Transverse colon (tissue), 4 donors: ENCODE measurements at regions not wholly inside any gene's neighbourhood (a gene's known extent, or its start where the extent isn't known, plus 50 kb on each side); places are given as distances from the start of the nearest gene placed in this dataset.

Source experiments
- DNase-seq: peaks from one replicate; pipeline ENCODE4 v3.0.0-alpha.2; 2019
- H3K27ac ChIP-seq, 4 donors: fragments of 200-600 bp; sonication (generic); 2 replicates each; pipeline ENCODE4 v1.5.1; 2016 to 2018; ENCODE audit warnings: inconsistent platforms in 4 of 4
- H3K27me3 ChIP-seq: fragments of 200-600 bp; sonication (generic); 2 replicates; pipeline ENCODE4 v1.5.1; 2017; ENCODE audit warnings: inconsistent platforms
- H3K36me3 ChIP-seq, 4 donors: fragments of 200-600 bp; sonication (generic); 2 replicates each; pipeline ENCODE4 v1.5.1; 2017 to 2019; ENCODE audit warnings: inconsistent platforms in 4 of 4
- H3K4me1 ChIP-seq, 4 donors: fragments of 200-600 bp; sonication (generic); 2 replicates each; pipeline ENCODE4 v1.5.1; 2017 to 2020; ENCODE audit warnings: inconsistent platforms in 4 of 4
- H3K4me3 ChIP-seq, 4 donors: fragments of 200-600 bp; sonication (generic); 1 replicate in 1 of 4; 2 replicates in 3 of 4; pipeline versions ENCODE4 v1.5.1 to v1.6.1; 2017 to 2019; ENCODE audit warnings: inconsistent platforms in 4 of 4
- H3K9me3 ChIP-seq, 2 donors: fragments of 200-600 bp; sonication (generic); 2 replicates each; pipeline ENCODE4 v1.5.1; 2017 to 2019; ENCODE audit warnings: inconsistent platforms in 2 of 2
- EP300 ChIP-seq: sonication (generic); formaldehyde crosslinking; IDR thresholded peaks from one replicate; pipeline ENCODE4 v1.6.1; 2017; ENCODE audit warnings: antibody characterized with exemption, low read depth
- POLR2A ChIP-seq: fragments of 450-650 bp; IDR thresholded peaks from one replicate; pipeline ENCODE4 v1.6.1; 2016; ENCODE audit warnings: antibody characterized with exemption, mild to moderate bottlenecking, moderate library complexity
- POLR2AphosphoS5 ChIP-seq, 3 donors: sonication (generic); formaldehyde crosslinking; IDR thresholded peaks; one replicate each; pipeline ENCODE4 v1.6.1; 2016; ENCODE audit warnings: antibody characterized with exemption in 3 of 3
- WGBS, 2 donors: methylation state at CpG; one replicate each; pipeline ENCODE4 v1.1.5; 2018; ENCODE audit warnings: low coverage in 1 of 2; 5-methylcytosine and 5-hydroxymethylcytosine counted together
- in situ Hi-C, 4 donors: fragments of 200-750 bp; cut with MboI; loops; one replicate each; pipeline versions ENCODE4 v1.15.0 to v1.15.1; 2017; ENCODE audit warnings: low sequenced_read_pairs in 3 of 4, low pct_ligation_motif_present in 1 of 4, low pct_unique_long_range_greater_than_20kb in 1 of 4
- intact Hi-C: fragments of 100-400 bp; cut with DNase I; formaldehyde crosslinking; loops from one replicate; pipeline ENCODE4 v1.15.1; 2023; ENCODE audit warnings: low total_unique reads
- TF ChIP-seq, protein P1 (sequence below), 5 experiments: fragments of 200-600 bp in 3 of 5; fragments of 450-650 bp in 2 of 5; sonication (generic) in 3 of 5; IDR thresholded peaks; 1 replicate in 2 of 5; 2 replicates in 3 of 5; pipeline ENCODE4 v1.5.1; 2016 to 2017; ENCODE audit warnings: antibody characterized with exemption in 5 of 5, inconsistent platforms in 3 of 5, mild to moderate bottlenecking in 2 of 5, moderate library complexity in 1 of 5

DNA sequence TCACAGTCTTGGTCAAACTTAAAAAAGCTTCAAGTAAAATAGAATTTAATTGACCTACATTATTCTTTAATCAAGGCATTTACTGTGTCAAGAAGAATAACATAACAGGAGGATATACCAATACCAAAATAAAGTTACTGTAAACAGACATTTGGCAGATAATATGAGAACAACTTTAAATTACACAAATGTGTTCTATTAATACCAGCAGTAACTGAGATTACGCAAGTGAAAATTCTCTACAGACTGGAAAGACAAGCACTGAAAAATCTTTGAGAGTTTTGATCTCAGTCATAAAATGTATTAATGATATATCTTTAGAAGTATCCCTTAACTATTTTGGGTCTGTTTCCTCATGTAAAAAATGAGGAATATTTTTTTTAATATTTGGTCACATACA lies 169.2 kb upstream of the SOX5 start:
- no peak for DNase-seq
- H3K27me3 ChIP-seq: no peaks in the 10 kb centered on the region
- WGBS, 2 donors: 70 to 82% methylated on average over 1 of the region's 1 CpG
- no peak overlapping the region for H3K4me3 ChIP-seq
- H3K4me1 ChIP-seq: no peaks in the 10 kb centered on the region
- TF ChIP-seq POLR2AphosphoS5 (IDR thresholded peaks at IDR 0.05) (no peak), EP300 (no peak), POLR2A (no peak)
- TF ChIP-seq, protein P1, sequence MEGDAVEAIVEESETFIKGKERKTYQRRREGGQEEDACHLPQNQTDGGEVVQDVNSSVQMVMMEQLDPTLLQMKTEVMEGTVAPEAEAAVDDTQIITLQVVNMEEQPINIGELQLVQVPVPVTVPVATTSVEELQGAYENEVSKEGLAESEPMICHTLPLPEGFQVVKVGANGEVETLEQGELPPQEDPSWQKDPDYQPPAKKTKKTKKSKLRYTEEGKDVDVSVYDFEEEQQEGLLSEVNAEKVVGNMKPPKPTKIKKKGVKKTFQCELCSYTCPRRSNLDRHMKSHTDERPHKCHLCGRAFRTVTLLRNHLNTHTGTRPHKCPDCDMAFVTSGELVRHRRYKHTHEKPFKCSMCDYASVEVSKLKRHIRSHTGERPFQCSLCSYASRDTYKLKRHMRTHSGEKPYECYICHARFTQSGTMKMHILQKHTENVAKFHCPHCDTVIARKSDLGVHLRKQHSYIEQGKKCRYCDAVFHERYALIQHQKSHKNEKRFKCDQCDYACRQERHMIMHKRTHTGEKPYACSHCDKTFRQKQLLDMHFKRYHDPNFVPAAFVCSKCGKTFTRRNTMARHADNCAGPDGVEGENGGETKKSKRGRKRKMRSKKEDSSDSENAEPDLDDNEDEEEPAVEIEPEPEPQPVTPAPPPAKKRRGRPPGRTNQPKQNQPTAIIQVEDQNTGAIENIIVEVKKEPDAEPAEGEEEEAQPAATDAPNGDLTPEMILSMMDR (IDR thresholded peaks at IDR 0.05): no peak
- no peak overlapping the region for H3K27ac ChIP-seq
- H3K9me3 ChIP-seq: no peaks in the 10 kb centered on the region
- in situ Hi-C loops (no loop called here), intact Hi-C loops (no loop called here)
- no peaks in the 10 kb centered on the region for H3K36me3 ChIP-seq

- H3K27ac ChIP-seq: no peak overlapping the region
- no peaks in the 10 kb centered on the region for H3K4me1 ChIP-seq
- H3K27me3 ChIP-seq: no peaks in the 10 kb centered on the region
- no peaks in the 10 kb centered on the region for H3K36me3 ChIP-seq
- no peak for DNase-seq
- WGBS, 2 donors: 0 to 53% methylated on average over 1 of the region's 1 CpG
- TF ChIP-seq, protein P1 (IDR thresholded peaks at IDR 0.05): no peak
- no peak for TF ChIP-seq EP300
- TF ChIP-seq POLR2AphosphoS5 (IDR thresholded peaks at IDR 0.05): no peak
- no peak for TF ChIP-seq POLR2A
- intact Hi-C loops (no loop called here), in situ Hi-C loops (no loop called here)
- no peaks in the 10 kb centered on the region for H3K9me3 ChIP-seq
- no peak overlapping the region for H3K4me3 ChIP-seq
Measured at GRCh38 chr12:24116548-24116947, 167.1 kb upstream of the SOX5 start.

DNA sequence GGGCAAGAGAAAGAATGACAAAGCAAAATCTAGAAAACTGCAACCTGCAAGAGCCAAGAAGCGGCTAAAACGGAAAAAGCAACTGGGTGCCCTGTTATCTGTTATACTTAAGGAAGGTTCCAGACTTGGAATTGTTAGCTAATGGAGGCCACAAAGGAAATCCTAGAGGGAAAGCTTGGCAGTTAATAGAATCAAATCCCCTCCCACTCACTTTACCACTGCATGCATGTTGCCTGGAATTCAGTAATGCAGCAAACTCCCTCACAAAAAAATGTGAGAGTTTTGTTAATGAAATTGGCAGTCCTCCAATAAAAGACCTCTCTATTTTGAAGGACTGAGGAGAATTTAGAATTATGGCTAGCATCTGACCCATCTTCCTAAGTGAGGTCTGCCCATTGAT lies 164.2 kb upstream of the SOX5 start:
- no peaks in the 10 kb centered on the region for H3K9me3 ChIP-seq
- DNase-seq: no peak
- no peaks in the 10 kb centered on the region for H3K36me3 ChIP-seq
- in situ Hi-C loops (no loop called here), intact Hi-C loops (no loop called here)
- 90 to 100% methylated on average over 2 of the region's 2 CpGs for WGBS, 2 donors
- H3K4me3 ChIP-seq: no peak overlapping the region
- no peaks in the 10 kb centered on the region for H3K4me1 ChIP-seq
- no peak overlapping the region for H3K27ac ChIP-seq
- no peaks in the 10 kb centered on the region for H3K27me3 ChIP-seq
- TF ChIP-seq POLR2AphosphoS5 (IDR thresholded peaks at IDR 0.05): no peak
- TF ChIP-seq, protein P1 (IDR thresholded peaks at IDR 0.05): no peak
- no peak for TF ChIP-seq EP300
- TF ChIP-seq POLR2A: no peak

DNA sequence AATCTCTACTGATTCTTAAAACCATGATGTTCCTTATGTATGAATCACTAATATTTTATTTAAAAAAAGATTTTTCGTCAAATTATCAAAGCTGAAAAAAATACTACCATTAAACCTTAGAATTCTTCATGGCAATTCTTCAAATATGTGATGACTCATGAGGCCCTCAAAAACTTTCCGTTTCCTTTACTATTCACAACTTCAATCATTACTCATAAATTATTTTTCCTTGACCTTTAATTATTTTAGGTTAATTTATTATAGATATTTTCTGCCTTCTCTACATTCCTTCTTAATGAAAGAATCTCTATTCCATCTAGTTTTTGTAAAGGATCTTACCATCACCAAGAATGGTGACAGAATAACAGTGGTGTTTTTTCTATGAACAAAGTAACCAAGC lies 162.1 kb upstream of the SOX5 start:
- in situ Hi-C loops: no loop called here
- WGBS, 2 donors: 64 to 79% methylated on average over 2 of the region's 2 CpGs
- no peaks in the 10 kb centered on the region for H3K27me3 ChIP-seq

More for the DNA sequence above, 162.1 kb upstream of the SOX5 start:
- Histone ChIP-seq H3K9me3 (no peaks in the 10 kb centered on the region), H3K4me3 (no peak overlapping the region), H3K36me3 (no peaks in the 10 kb centered on the region), H3K4me1 (no peaks in the 10 kb centered on the region), H3K27ac (no peak overlapping the region)
- intact Hi-C loops: no loop called here
- DNase-seq: no peak
- no peak for TF ChIP-seq EP300
- no peak for TF ChIP-seq POLR2AphosphoS5 (IDR thresholded peaks at IDR 0.05)
- TF ChIP-seq, protein P1 (IDR thresholded peaks at IDR 0.05): no peak
- TF ChIP-seq POLR2A: no peak
